ENCODE measurements at regions not wholly inside any gene's neighbourhood (a gene's known extent, or its start where the extent isn't known, plus 50 kb on each side); places are given as distances from the start of the nearest gene placed in this dataset.

GRCh38 chr2:40955042-40955441, 503.2 kb upstream of the SLC8A1 start:
- TF ChIP-seq CTCF (IDR thresholded peaks at IDR 0.05; ENCODE audit: insufficient read depth, low read length) (no peak), GABPA (IDR thresholded peaks at IDR 0.05; ENCODE audit: low read depth) (no peak), REST (IDR thresholded peaks at IDR 0.05; ENCODE audit: insufficient replicate concordance, low read depth) (no peak)

All from HL-60 (cell line).